ENCODE measurements at regions not wholly inside any gene's neighbourhood (a gene's known extent, or its start where the extent isn't known, plus 50 kb on each side); places are given as distances from the start of the nearest gene placed in this dataset.

DNA sequence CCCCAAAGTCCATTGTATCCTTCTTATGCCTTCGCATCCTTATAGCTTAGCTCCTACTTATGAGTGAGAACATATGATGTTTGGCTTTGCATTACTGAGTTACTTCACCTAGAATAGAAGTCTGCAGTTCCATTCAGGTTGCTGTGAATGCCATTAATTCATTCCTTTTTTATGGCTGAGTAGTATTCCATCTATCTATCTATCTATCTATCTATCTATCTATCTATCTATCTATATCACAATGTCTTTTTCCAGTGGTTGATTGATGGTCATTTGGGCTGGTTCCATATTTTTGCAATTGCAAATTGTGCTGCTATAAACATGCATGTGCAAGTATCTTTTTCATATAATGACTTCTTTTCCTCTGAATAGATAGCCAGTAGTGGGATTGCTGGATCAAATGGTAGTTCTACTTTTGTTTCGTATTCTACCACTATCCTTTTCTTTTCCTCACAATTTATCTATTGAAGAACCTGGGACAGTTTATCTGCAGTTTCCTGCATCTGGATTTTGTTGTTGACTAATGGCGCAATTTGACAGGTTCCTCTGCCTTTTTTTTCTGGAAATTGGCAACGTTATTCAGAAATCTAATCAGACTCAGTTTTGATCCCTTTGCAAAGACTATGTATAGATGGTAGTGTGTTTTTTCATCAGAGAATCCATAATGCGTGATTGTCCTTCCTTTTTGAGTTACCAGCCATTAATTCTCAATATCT, 287.2 kb downstream of the ARL4A start:
- no peak overlapping the region for H3K27ac ChIP-seq (ENCODE audit: low read depth, low read length)
- TF ChIP-seq, protein P1, sequence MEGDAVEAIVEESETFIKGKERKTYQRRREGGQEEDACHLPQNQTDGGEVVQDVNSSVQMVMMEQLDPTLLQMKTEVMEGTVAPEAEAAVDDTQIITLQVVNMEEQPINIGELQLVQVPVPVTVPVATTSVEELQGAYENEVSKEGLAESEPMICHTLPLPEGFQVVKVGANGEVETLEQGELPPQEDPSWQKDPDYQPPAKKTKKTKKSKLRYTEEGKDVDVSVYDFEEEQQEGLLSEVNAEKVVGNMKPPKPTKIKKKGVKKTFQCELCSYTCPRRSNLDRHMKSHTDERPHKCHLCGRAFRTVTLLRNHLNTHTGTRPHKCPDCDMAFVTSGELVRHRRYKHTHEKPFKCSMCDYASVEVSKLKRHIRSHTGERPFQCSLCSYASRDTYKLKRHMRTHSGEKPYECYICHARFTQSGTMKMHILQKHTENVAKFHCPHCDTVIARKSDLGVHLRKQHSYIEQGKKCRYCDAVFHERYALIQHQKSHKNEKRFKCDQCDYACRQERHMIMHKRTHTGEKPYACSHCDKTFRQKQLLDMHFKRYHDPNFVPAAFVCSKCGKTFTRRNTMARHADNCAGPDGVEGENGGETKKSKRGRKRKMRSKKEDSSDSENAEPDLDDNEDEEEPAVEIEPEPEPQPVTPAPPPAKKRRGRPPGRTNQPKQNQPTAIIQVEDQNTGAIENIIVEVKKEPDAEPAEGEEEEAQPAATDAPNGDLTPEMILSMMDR (IDR thresholded peaks at IDR 0.05; ENCODE audit: extremely low read depth, low read depth, low read length), result no peak

DNA sequence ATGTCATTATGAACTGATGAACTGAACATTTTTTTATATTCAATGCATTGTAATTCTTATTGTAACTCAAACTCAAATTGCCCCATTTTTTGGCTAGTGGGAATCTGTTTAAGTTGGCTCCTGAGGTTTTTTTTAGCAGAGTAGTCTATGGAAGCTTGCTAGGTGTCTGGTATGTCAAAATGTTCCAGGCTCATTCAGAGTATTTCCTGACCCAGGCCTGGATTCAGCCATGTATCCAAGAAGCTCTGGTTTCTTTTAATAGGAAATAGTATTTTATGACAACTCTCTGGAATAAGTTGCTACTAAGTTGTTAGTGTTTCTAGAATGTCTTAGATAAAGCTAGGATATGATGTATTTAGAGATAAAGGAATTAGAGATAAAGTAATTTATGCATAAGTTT, 288.0 kb downstream of the ARL4A start:
- TF ChIP-seq, protein P1 (IDR thresholded peaks at IDR 0.05; ENCODE audit: extremely low read depth, low read depth, low read length), result no peak
- DNase-seq (ENCODE audit: insufficient read length, low spot score, missing footprints), result no peak
- H2AFZ ChIP-seq (ENCODE audit: low read length), result no peak overlapping the region

More for the DNA sequence above, 287.2 kb downstream of the ARL4A start:
- no peak overlapping the region for H2AFZ ChIP-seq (ENCODE audit: low read length)
- DNase-seq (ENCODE audit: insufficient read length, low spot score, missing footprints), result no peak
- no peaks in the 10 kb centered on the region for H3K27me3 ChIP-seq (ENCODE audit: insufficient read depth, low read length)
- H3K4me2 ChIP-seq (ENCODE audit: insufficient read depth, low read length), result no peak overlapping the region
- no peaks in the 10 kb centered on the region for H3K9me3 ChIP-seq (ENCODE audit: low read depth, low read length)
- no peaks in the 10 kb centered on the region for H3K4me1 ChIP-seq (ENCODE audit: insufficient read depth, low read length)
- no peak overlapping the region for H3K4me3 ChIP-seq (ENCODE audit: insufficient read depth, low read length)
- no peaks in the 10 kb centered on the region for H3K79me2 ChIP-seq (ENCODE audit: insufficient read depth, low read length)
- no peaks in the 10 kb centered on the region for H4K20me1 ChIP-seq (ENCODE audit: insufficient read depth, low read length)
- no peaks in the 10 kb centered on the region for H3K36me3 ChIP-seq (ENCODE audit: insufficient read depth, low read length)

DNA sequence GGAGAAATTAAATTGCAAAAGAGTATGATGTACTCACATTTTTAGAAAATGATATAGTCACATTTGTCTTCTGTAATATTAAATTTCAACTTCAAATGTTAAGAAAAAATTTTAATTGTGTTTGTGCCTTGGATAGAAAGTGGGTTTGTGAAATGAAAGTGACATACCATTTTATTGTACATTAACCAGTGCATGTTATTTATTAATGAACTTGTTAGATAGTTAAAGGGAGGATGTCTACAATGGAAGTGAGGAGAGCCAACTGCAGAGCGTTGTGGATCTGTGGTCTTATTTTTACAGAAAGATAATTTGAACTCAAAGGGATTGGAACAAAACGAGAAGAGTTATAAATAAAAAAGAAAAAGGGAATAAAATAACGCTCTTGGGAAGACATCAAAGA, 291.7 kb downstream of the ARL4A start:
- no peaks in the 10 kb centered on the region for H3K27me3 ChIP-seq (ENCODE audit: insufficient read depth, low read length)
- no peak overlapping the region for H3K4me3 ChIP-seq (ENCODE audit: insufficient read depth, low read length)
- no peak for DNase-seq (ENCODE audit: insufficient read length, low spot score, missing footprints)
- no peaks in the 10 kb centered on the region for H3K79me2 ChIP-seq (ENCODE audit: insufficient read depth, low read length)
- no peak overlapping the region for H2AFZ ChIP-seq (ENCODE audit: low read length)
- H4K20me1 ChIP-seq (ENCODE audit: insufficient read depth, low read length), result no peaks in the 10 kb centered on the region
- H3K4me2 ChIP-seq (ENCODE audit: insufficient read depth, low read length), result no peak overlapping the region
- no peaks in the 10 kb centered on the region for H3K4me1 ChIP-seq (ENCODE audit: insufficient read depth, low read length)
- no peak overlapping the region for H3K27ac ChIP-seq (ENCODE audit: low read depth, low read length)
- TF ChIP-seq, protein P1 (IDR thresholded peaks at IDR 0.05; ENCODE audit: extremely low read depth, low read depth, low read length), result no peak
- no peaks in the 10 kb centered on the region for H3K9me3 ChIP-seq (ENCODE audit: low read depth, low read length)
- no peaks in the 10 kb centered on the region for H3K36me3 ChIP-seq (ENCODE audit: insufficient read depth, low read length)

More for the DNA sequence above, 288.0 kb downstream of the ARL4A start:
- no peaks in the 10 kb centered on the region for H4K20me1 ChIP-seq (ENCODE audit: insufficient read depth, low read length)
- no peaks in the 10 kb centered on the region for H3K27me3 ChIP-seq (ENCODE audit: insufficient read depth, low read length)
- H3K27ac ChIP-seq (ENCODE audit: low read depth, low read length), result no peak overlapping the region
- H3K4me2 ChIP-seq (ENCODE audit: insufficient read depth, low read length), result no peak overlapping the region
- H3K79me2 ChIP-seq (ENCODE audit: insufficient read depth, low read length), result no peaks in the 10 kb centered on the region
- H3K36me3 ChIP-seq (ENCODE audit: insufficient read depth, low read length), result no peaks in the 10 kb centered on the region
- H3K4me1 ChIP-seq (ENCODE audit: insufficient read depth, low read length), result no peaks in the 10 kb centered on the region
- no peak overlapping the region for H3K4me3 ChIP-seq (ENCODE audit: insufficient read depth, low read length)
- no peaks in the 10 kb centered on the region for H3K9me3 ChIP-seq (ENCODE audit: low read depth, low read length)

DNA sequence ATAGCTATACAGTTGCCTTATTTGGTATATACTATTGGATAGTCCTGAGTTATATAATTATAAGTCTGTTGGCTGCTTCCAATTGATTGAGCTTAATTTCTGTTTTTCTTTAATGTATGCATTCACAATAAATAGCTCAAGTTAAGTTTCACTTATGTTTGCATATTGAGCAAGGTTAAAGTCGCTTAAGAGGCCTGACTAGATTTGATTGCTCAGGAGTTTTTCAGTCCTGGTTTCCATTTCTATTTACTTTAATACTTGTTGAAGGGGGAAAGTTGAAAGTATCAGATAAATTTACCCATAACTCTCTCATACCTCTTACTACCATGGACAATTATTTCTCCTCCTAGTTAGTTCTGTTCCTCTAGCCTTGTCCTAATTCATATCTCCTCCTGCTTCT, 294.7 kb downstream of the ARL4A start:
- TF ChIP-seq, protein P1 (IDR thresholded peaks at IDR 0.05; ENCODE audit: extremely low read depth, low read depth, low read length), result no peak
- Histone ChIP-seq H3K4me2 (ENCODE audit: insufficient read depth, low read length) (no peak overlapping the region), H3K4me3 (ENCODE audit: insufficient read depth, low read length) (no peak overlapping the region), H3K79me2 (ENCODE audit: insufficient read depth, low read length) (no peaks in the 10 kb centered on the region), H3K27ac (ENCODE audit: low read depth, low read length) (no peak overlapping the region), H3K9me3 (ENCODE audit: low read depth, low read length) (no peaks in the 10 kb centered on the region), H2AFZ (ENCODE audit: low read length) (no peak overlapping the region), H3K27me3 (ENCODE audit: insufficient read depth, low read length) (no peaks in the 10 kb centered on the region), H4K20me1 (ENCODE audit: insufficient read depth, low read length) (no peaks in the 10 kb centered on the region), H3K36me3 (ENCODE audit: insufficient read depth, low read length) (no peaks in the 10 kb centered on the region), H3K4me1 (ENCODE audit: insufficient read depth, low read length) (no peaks in the 10 kb centered on the region)
- DNase-seq (ENCODE audit: insufficient read length, low spot score, missing footprints), result no peak
